B cell (primary cell): ENCODE measurements at regions not wholly inside any gene's neighbourhood (a gene's known extent, or its start where the extent isn't known, plus 50 kb on each side); places are given as distances from the start of the nearest gene placed in this dataset.

Experiments used
- CTCF ChIP-seq: fragments of 200-600 bp; IDR thresholded peaks from one replicate; pipeline ENCODE4 v1.8.0; 2022; ENCODE audit warnings: antibody characterized with exemption, mild to moderate bottlenecking
- EZH2 ChIP-seq: IDR thresholded peaks from 2 replicates; pipeline ENCODE4 v1.6.1; 2012; ENCODE audit warnings: borderline replicate concordance, low read depth, mild to moderate bottlenecking, moderate library complexity, low read length; ENCODE audit not compliant: insufficient read depth, poor library complexity, severe bottlenecking

GRCh38 chr18:61216051-61216450, 117.2 kb upstream of the CDH20 start:
- TF ChIP-seq EZH2, result no peak
- TF ChIP-seq CTCF, result no peak
